GM20431 (cell line): ENCODE measurements at regions not wholly inside any gene's neighbourhood (a gene's known extent, or its start where the extent isn't known, plus 50 kb on each side); places are given as distances from the start of the nearest gene placed in this dataset.

Source experiments
- in situ Hi-C: fragments of 300-500 bp; cut with MseI, MboI; formaldehyde crosslinking; loops from one replicate; pipeline ENCODE4 v1.15.0; 2020; ENCODE audit warnings: low sequenced_read_pairs; ENCODE audit not compliant: unreplicated experiment

DNA sequence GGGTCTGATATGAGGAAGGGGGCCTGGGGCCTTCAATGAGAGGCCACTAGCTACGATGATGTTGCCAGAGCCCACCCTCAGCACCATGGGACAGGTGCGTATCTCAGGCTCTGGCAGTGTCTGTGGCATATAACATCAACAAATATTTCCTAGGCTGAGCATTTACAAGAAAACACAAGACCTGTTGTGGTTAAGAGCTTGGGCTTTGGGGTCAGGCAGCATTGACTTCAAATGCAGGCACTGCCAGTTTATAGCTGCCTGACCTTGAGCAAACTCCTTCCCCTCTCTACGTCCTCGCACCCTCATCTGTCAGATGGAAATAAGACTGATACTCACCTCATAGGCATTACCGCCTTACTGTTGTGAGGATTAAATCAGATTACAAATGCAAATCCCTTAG is 156.0 kb downstream of the KATNAL1 start:
- in situ Hi-C loops: no loop called here

DNA sequence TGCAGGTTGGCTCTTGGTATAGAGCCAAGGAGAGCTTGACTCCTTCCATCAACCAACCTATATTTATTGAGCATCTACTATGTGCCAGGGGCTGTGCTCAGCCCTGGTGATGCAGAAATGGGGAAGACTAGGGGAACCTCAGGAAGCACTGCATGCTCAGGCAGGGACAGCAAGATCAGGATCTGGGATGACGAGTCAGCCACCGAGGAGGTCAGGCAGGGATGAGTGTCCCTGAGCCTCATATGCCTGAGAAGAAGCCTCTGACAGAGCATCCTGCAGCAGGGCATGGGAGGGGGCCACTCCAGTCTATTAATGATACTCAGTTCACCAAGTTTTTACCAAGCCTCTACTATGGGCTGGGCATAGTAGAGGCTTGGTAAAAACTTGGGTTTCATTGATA is 158.1 kb downstream of the KATNAL1 start:
- in situ Hi-C loops: loop anchor here (25.0 kb wide), 2 partner anchors 188 to 663 kb away; no protein-coding TSS in a partner anchor

DNA sequence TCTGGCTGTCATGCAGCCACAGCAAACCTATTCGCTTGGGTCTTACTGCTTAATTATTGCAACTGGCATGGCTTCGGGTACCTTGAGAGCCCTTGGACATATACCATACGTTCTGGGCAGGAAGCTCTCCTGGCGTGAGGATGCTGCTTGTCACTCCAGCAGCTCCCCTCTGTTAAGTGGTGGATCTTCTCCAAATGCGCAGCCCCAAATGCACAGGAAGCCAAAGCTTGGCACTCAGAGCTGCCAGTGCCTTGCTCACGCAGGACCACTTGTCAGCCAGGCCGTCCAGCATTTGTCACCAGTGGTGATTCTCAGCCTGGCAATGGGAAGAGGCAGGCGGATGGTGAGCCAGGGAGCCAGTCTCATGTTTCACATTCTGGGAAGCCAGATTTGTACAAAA is 158.6 kb downstream of the KATNAL1 start:
- in situ Hi-C loops: loop anchor here (25.0 kb wide), 2 partner anchors 189 to 664 kb away; no protein-coding TSS in a partner anchor

DNA sequence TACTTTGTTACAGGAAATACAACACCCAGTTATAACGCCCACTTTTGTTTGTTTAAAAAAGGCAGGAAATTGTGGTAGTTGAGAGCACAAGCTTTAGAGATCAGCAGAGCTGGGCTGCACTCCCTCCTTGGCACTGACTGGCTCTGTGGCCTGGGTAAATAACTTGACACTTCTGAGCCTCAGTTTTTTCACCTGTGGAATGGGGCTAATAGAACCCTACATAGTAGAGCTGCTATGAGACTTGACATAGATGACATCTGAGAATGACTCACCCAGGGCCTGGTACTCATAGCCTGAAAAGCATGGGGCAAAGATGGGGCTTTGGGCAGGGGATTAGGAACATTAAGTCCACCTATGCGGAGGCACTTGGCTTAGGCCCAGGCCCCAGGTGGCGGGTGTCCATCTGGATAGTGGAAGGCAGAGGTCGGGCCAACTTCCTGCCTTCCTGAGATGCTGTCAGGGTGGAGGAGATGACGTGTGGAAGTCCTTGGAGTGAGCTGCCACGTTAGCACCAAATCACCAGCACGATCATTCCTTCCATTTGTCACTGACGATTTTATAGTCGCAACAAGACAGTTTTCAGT is 159.1 kb downstream of the KATNAL1 start:
- in situ Hi-C loops: loop anchor here (25.0 kb wide), 2 partner anchors 189 to 664 kb away; no protein-coding TSS in a partner anchor

DNA sequence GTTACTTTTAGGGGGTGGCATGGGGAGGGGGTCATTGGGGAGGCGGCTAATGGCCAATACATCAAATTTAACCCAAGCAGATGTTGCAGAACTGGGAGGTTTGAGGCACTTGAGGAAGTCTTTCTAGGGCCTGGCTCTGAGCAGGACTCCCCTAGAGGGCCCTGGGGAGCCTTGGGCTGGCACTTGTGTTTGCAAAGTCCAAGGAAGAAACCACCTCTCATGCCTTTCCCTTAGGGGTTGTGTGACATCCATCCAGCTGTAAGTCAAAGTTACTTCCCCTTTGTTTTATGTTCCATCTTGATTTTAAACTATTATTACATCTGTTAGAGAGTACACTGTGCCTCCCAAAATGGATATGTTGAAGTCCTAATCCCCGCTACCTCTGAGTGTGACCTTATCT is 159.9 kb downstream of the KATNAL1 start:
- in situ Hi-C loops: loop anchor here (25.0 kb wide), 2 partner anchors 190 to 665 kb away; no protein-coding TSS in a partner anchor

DNA sequence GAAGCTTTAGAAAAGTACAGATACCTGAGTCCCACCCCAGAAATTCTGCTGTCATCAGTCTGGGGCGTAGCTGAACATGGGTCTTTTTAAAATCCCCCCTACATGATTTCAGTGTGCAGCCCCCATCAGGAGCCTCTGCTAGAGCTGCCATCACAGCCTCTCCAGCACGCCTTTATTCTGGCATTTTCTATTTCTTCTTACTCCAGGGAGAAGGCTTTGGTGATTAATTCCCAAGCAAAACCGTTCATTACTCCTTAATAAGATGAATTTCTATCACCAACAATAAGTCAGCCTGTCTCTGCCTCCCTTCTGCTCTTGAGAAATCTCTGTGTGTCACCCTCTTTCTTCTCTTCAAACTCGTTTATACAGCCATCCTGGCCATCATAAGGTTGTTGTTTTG is 160.3 kb downstream of the KATNAL1 start:
- in situ Hi-C loops: loop anchor here (25.0 kb wide), 2 partner anchors 190 to 665 kb away; no protein-coding TSS in a partner anchor

DNA sequence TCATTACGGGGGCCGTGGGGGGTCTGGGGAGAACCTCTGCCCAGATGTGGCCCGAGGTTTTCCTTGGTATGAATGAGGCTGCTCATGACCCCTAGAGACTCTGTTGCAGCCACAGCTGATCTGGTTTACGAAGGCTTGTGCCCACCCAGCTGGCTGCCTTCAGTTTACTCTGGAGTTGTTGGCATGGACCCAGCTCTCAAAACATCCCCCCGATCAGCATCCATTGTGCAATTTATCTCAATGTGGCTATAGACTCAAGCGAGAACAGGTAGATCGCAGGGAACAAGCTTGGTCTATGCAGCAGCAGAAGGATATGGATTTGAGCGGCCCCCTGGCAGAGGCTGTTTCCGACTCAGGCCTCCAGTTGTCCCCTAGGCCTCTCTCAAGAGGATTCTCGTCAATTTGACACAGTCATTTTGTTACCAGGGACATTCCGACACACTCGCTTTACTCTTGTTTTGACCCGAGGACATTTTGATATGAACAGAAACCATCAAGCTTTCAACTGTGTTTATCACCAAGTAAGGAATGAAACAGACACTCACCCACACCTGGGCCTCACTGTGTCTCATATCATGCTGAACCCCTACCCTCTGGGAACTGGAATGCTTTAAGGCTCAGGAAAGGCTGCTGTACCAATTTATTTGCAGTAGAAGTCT is 161.5 kb downstream of the KATNAL1 start:
- in situ Hi-C loops: loop anchor here (25.0 kb wide), 2 partner anchors 191 to 666 kb away; no protein-coding TSS in a partner anchor

DNA sequence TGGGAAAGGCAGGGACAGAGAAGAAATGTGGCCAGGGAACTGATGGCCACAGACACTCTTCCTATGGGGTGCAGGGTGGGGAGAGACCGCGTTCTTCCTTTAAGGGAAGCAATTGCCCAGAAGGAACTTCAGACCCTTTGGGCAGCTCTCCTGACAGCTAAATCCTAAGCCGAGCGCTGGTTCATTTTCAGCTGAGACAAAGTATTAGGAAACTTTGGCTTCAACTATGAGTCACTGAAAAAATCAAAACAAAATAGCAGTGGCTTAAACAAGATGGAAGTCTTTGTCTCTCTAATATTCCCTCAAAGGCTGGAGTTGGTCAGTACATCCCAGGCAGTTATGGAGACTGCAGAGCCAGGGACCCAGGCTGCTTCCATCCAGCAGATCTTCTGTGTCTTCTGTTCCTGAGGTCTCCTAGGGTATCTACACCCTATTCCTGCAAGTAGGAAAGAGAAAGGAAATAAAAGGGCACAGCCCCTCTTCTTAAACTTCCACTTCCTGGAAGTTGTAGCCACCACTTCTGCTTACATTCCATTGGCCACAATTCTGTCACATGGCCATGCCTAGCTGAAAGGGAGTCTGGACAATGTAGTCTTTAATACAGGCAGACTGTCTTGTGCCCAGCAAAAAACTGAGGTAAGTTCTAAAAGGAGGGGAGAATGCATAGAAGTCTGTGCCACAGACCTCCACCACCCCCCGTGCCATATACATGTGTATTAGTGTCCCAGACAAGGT is 163.5 kb downstream of the KATNAL1 start:
- in situ Hi-C loops: loop anchor here (25.0 kb wide), 2 partner anchors 193 to 668 kb away; no protein-coding TSS in a partner anchor

DNA sequence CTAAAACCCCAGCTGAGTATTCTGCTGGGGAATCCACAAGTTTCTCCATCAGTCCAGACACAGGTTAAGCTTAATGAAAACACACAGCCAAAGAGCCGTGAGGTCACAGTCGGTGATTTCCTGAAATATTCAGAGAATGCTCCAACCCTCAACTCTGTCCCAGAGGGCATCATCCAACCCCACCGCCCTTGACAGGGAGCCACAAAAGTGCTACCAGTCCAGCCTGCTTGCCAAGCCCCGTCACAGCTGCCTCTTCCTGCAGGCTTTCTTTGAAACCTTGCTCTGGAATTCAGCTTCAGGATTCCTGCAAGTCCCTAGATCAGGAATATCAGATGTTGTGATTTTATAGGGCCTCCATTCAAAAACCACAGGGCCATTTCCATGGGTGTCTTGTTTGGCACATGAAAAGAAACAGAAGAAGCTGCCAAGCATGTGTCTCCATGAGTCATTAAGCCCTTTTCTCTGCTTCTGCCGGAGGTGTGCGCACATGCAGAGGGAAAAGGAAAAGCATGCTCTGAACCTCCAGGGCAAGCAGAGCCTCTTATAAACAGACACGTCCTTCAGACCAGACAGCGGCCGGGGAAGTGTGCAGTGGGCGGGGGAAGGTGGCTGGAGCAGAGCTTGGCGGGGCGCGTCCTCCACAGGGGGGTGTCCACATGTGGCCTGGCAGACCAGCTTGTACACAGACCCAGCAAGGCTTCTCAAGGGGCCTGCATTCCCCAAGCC is 164.7 kb downstream of the KATNAL1 start:
- in situ Hi-C loops: loop anchor here (25.0 kb wide), 2 partner anchors 195 to 670 kb away; no protein-coding TSS in a partner anchor

DNA sequence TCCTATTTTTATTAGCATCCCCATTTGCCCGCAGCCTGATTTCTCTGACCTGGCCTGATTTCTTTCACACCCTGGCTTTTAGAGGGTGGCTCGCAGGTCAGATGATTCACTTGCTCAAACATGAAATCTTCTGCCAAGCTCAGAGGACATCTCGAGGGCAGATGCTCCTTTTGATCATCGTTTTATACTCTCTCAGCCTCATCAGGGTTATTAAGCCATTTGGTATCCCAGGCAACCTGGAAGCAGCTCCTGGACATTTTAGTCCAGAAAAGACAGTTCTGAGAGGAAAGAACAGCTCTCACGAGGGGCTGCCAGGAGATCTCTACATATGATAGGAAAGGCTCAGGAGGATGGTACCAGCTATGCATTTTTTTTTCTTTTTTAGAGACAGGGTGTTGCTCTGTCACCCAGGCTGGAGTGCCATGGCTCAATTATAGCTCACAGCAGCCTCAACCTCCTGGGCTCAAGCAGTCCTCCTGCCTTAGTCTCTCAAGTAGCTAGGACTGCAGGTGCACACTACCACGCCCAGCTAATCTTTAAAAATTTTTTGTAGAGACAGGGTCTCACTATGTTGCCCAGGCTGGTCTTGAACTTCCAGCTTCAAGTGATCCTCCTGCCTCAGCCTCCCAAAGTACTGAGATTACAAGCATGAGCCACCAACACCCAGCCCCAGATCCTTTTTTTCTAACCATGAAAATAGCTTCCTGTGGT is 165.4 kb downstream of the KATNAL1 start:
- in situ Hi-C loops: loop anchor here (25.0 kb wide), 2 partner anchors 195 to 670 kb away; no protein-coding TSS in a partner anchor

DNA sequence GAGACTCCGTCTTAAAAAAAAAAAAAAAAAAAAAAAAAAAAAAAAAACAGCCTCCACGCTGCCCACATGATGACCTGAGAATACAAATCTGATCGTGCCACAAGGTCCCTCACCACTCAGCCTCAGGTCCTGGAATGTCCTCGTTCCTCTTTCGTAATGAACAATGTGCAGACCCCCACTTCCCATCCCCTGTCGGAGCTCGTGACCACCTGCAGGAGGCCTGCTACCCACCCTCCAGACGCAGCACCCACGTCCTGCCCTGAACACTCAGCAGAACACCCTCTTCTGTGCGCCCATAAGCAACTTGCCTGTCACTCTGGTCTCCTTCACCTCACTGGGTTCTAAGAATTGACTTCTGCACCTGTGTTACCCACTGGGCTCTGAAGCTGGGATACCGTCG is 166.4 kb downstream of the KATNAL1 start:
- in situ Hi-C loops: loop anchor here (25.0 kb wide), 2 partner anchors 196 to 671 kb away; no protein-coding TSS in a partner anchor

DNA sequence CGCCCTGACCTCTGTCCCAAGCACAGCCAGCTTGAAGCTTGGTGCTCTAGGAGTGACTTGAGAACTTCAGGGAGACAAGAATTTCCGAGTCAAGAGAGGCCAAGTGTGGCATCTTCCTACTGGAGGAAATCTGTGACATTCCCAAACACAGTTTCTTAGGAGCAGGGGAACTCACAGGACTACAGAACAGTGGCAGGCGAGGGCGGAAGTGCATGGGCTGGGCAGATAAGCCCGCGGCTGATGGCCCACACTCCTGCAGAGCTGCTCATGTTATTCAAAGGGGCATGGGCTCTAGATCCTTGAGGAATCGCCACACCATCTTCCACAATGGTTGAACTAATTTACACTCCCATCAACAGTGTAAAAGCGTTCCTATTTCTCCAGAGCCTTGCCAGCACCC is 168.8 kb downstream of the KATNAL1 start:
- in situ Hi-C loops: loop anchor here (25.0 kb wide), 2 partner anchors 199 to 674 kb away; no protein-coding TSS in a partner anchor

DNA sequence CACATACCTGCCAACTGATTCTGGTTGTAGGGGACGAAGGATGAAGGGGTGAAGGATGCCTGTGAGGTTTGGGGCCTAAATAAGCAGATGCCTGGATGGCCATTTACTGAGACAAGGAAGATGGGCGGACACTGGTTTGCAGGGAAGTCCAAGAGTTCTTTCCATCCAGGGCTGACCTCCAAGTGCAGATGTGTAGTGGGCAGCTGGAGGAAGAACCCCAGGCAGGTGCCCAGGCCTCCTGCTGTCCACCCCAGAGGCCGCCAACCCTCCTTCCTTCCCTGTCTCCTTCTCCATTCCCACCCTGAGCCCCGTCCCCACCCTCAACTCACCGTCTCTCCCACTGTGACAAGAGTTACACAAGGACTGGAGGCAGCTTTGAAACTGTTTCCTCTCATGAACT is 171.5 kb downstream of the KATNAL1 start:
- in situ Hi-C loops: loop anchor here (25.0 kb wide), 2 partner anchors 201 to 676 kb away; no protein-coding TSS in a partner anchor

DNA sequence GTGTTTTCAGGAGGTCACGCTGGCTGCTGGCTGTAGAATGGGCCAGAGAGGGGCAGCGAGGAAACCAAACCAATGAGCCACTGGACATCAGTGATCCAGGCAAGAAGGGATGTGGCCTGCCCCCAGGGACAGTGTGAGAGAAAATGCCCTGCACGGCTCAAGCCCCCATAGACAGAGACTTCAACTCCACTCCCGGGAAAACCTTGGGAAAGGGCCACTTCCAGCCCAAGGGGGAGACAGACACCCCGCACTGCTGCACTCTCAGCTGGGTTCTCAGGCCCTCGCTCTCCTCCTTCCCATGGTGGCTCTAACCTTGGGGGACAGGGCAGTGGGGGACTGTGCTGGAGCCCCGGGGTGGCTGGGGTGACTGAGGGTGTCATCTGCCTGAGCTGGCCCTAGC is 172.0 kb downstream of the KATNAL1 start:
- in situ Hi-C loops: loop anchor here (25.0 kb wide), 2 partner anchors 202 to 677 kb away; no protein-coding TSS in a partner anchor

DNA sequence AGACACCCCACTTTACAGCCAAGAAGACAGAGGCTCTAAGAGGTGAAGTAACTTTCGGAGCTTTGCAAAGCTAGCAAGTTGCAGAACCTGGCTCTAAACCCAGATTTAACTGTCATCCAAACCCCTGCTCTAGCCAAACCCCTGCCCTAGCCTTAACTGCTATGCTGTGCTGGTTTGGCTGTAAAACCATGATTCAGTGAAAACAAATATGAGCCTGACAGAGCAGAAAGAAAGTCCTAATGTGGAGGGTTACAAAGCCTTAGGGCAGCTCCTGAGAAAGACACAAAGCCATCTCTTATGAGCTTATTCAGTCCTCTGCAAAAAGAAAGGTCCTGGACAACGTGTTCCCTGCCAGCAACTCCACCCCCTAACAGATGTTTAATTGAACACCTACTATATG is 172.8 kb downstream of the KATNAL1 start:
- in situ Hi-C loops: loop anchor here (25.0 kb wide), 2 partner anchors 203 to 678 kb away; no protein-coding TSS in a partner anchor

DNA sequence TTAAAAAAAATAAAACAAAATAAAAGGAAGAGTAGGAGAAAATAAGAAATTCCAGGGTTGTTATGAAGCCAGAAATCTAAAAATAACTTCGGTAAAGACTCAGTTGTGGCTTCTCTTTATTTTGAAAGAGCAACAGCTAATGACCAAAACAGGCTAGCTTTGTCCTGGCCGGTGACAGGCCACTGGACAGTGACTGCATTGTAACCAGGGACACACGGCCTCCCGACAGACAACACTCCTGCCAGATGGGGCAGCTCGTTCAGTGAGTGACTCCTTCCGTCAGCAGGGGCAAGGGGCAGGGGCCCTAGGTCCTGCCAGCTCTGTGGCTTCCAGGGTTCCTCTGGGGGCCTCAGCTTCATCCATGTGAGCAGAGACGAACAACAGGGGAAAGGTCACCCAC is 173.4 kb downstream of the KATNAL1 start:
- in situ Hi-C loops: loop anchor here (25.0 kb wide), 2 partner anchors 203 to 678 kb away; no protein-coding TSS in a partner anchor

DNA sequence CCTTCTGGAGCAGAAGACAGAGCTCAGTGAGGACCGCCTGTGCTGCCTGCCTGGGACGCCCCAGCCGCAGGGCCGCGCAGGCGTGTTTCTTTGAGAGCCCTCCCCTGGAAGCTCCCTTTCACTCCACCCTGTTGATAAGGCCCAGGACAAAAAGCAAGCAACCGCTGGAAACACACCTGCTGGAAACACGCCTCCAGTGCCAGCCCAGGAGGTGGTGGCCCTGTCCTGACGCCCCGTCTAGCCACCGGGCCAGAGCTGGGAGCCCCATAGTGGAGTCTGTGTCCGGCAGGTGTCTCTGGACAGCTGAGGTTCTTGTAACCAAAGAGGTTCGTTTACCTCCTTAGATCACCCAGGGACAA is 173.8 kb downstream of the KATNAL1 start:
- in situ Hi-C loops: loop anchor here (25.0 kb wide), 2 partner anchors 204 to 679 kb away; no protein-coding TSS in a partner anchor

DNA sequence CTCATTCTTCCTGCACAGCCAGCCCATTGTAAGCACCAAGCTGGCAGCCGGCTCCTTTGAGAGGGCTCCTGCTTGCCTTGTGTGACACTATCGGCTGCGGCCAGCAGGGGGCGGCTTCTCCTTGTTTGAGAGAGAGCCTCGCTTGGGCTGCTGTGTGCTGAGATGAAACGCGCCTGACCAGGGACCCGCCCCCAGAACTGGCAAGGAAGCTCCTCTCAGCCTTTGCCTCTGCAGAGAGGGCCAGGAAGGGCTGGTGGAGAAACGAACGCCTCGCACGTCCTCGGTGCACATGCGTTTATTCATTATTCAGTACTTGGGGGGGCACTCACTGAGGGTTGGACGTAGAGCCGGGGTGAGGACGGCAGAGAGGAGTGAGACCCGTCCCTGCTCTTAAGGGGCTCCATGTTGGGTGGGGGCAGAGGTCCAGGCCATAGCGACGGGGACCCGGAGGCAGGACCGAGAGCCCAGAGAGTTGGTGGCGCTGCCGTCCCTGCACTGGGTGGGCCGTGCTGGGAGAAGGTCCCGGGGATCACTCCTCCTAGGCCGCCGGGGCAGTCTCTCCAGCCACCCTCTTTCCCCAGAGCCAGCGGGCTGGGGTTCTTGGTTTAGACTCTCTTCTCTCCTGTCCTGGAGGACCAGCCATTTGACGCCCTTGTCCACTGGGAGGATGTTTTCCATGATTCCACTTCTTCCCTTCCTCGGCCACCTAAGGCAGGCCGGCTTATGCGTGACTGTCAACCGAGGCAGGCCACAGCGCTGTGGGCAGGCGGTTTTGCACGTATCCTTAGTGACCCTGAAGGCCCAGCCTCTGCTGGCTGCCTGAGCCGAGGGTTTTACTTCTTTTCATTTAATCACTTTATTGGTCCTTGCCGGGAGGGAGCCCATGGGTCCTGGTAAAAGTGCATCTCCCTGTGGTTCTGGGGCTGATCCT is 174.5 kb downstream of the KATNAL1 start:
- in situ Hi-C loops: loop anchor here (25.0 kb wide), 2 partner anchors 204 to 679 kb away; no protein-coding TSS in a partner anchor
